GM12878 (cell line): ENCODE measurements at regions not wholly inside any gene's neighbourhood (a gene's known extent, or its start where the extent isn't known, plus 50 kb on each side); places are given as distances from the start of the nearest gene placed in this dataset.

ENCODE experiments used
- ATAC-seq: fragments of 200-7000 bp; cut with Tn5 transposase; 3 replicates; pipeline ENCODE4 v1.9.1; 2020; ENCODE audit warnings: mild to moderate bottlenecking, moderate library complexity
- BruUV-seq: library from RNA; stranded (reverse); fragments of 400-500 nt; replicated peaks from 2 replicates; lab custom pipeline; 2021; lab: Mats Ljungman, UMichigan
- CTCF ChIA-PET: fragments of 300-600 bp; sonication (Branson Sonifier 250); formaldehyde crosslinking; extraction: SDS; loops from one replicate; lab custom pipeline; 2021; ENCODE audit warnings: inconsistent platforms; lab: Yijun Ruan, JAX
- POLR2A ChIA-PET: fragments of 350-600 bp; formaldehyde crosslinking; extraction: SDS; loops from one replicate; lab custom pipeline; 2021; ENCODE audit warnings: inconsistent platforms; lab: Charles Lee
- RAD21 ChIA-PET: fragments of 300-600 bp; sonication (Branson Sonifier 250); formaldehyde crosslinking; loops from one replicate; lab custom pipeline; 2023; ENCODE audit warnings: antibody characterized with exemption; ENCODE audit not compliant: unreplicated experiment; lab: Charles Lee
- SMC1A ChIA-PET: fragments of 300-600 bp; sonication (Branson Sonifier 250); formaldehyde crosslinking; loops from one replicate; lab custom pipeline; 2023; ENCODE audit not compliant: unreplicated experiment, uncharacterized antibody; lab: Charles Lee
- DNase-seq: peaks from one replicate; pipeline ENCODE4 v3.0.0-alpha.2; 2011; ENCODE audit warnings: low read depth, low spot score
- FAIRE-seq: peaks from 3 replicates; lab custom pipeline; 2011; peaks lifted over from hg19 to GRCh38; lab: Jason Lieb, UNC
- H2AFZ ChIP-seq: 2 replicates; pipeline ENCODE4 v1.6.0; 2011; ENCODE audit warnings: low read depth, low read length, control low read depth; ENCODE audit not compliant: control insufficient read depth
- H3K27ac ChIP-seq: 2 replicates; pipeline ENCODE4 v1.5.1; 2011; ENCODE audit warnings: control low read depth; ENCODE audit not compliant: control insufficient read depth, insufficient read depth
- H3K27me3 ChIP-seq, 2 experiments: replicated peaks in 1 of 2; 2 replicates each; pipeline versions ENCODE4 v1.6.0 to v1.6.1; 2011; ENCODE audit warnings: low read length in 1 of 2; ENCODE audit not compliant: control insufficient read depth in 2 of 2, insufficient read depth in 2 of 2
- H3K36me3 ChIP-seq, 2 experiments: 2 replicates each; pipeline ENCODE4 v1.5.1; 2011; ENCODE audit warnings: low read length in 1 of 2; ENCODE audit not compliant: control insufficient read depth in 2 of 2, insufficient read depth in 2 of 2
- H3K4me1 ChIP-seq: 2 replicates; pipeline ENCODE4 v1.6.1; 2011; ENCODE audit warnings: mild to moderate bottlenecking, low read length, moderate library complexity, mixed read lengths; ENCODE audit not compliant: control insufficient read depth, insufficient read depth
- H3K4me2 ChIP-seq: 2 replicates; pipeline ENCODE4 v1.6.0; 2011; ENCODE audit warnings: control low read depth; ENCODE audit not compliant: control insufficient read depth, insufficient read depth
- H3K4me3 ChIP-seq: fragments of 200-600 bp; sonication (generic); 2 replicates; pipeline ENCODE4 v1.5.1; 2016
- H3K79me2 ChIP-seq: 2 replicates; pipeline ENCODE4 v1.6.0; 2011; ENCODE audit warnings: low read length; ENCODE audit not compliant: control insufficient read depth, insufficient read depth
- H3K9ac ChIP-seq: 2 replicates; pipeline ENCODE4 v1.8.0; 2011; ENCODE audit warnings: low read length, control low read depth, mixed read lengths; ENCODE audit not compliant: control insufficient read depth, insufficient read depth
- H3K9me3 ChIP-seq: replicated peaks from 3 replicates; pipeline ENCODE4 v1.5.1; 2011; ENCODE audit warnings: mild to moderate bottlenecking, low read length; ENCODE audit not compliant: control insufficient read depth, insufficient read depth
- H4K20me1 ChIP-seq: 2 replicates; pipeline ENCODE4 v1.6.0; 2011; ENCODE audit not compliant: control insufficient read depth, insufficient read depth
- ASH2L ChIP-seq: fragments of 300-600, 200-600 bp; sonication (generic); IDR thresholded peaks from 2 replicates; pipeline ENCODE4 v1.6.1; 2017; ENCODE audit warnings: low read depth, mild to moderate bottlenecking, borderline replicate concordance
- BMI1 ChIP-seq: fragments of 450-650 bp; IDR thresholded peaks from 2 replicates; pipeline ENCODE4 v1.6.1; 2016; ENCODE audit warnings: mild to moderate bottlenecking, moderate library complexity, borderline replicate concordance
- EP300 ChIP-seq, 2 experiments: fragments of 150-350 bp in 1 of 2; IDR thresholded peaks; 2 replicates each; pipeline ENCODE4 v1.6.1; 2011 to 2012; ENCODE audit warnings: low read depth in 2 of 2, low read length in 2 of 2, borderline replicate concordance in 1 of 2, improper control_type of control experiment in 1 of 2, inconsistent platforms in 1 of 2; ENCODE audit not compliant: control insufficient read depth in 1 of 2
- HDAC2 ChIP-seq: fragments of 200-600 bp; sonication (generic); IDR thresholded peaks from 2 replicates; pipeline ENCODE4 v1.6.1; 2017
- IKZF2 ChIP-seq, 2 experiments: fragments of 450-650 bp; IDR thresholded peaks; 2 replicates each; pipeline ENCODE4 v1.6.1; 2017; ENCODE audit warnings: mild to moderate bottlenecking in 2 of 2, moderate library complexity in 2 of 2
- MEF2A ChIP-seq: IDR thresholded peaks from 2 replicates; pipeline ENCODE4 v1.6.1; 2011; ENCODE audit warnings: low read depth, mild to moderate bottlenecking, low read length, moderate library complexity; ENCODE audit not compliant: insufficient read depth
- MTA2 ChIP-seq: fragments of 450-650 bp; IDR thresholded peaks from 2 replicates; pipeline ENCODE4 v1.6.1; 2016; ENCODE audit warnings: low read depth, mild to moderate bottlenecking, moderate library complexity
- NBN ChIP-seq: fragments of 450-650 bp; IDR thresholded peaks from 2 replicates; pipeline ENCODE4 v1.6.1; 2016
- NFXL1 ChIP-seq: fragments of 450-650 bp; IDR thresholded peaks from 2 replicates; pipeline ENCODE4 v1.6.1; 2017; ENCODE audit warnings: antibody characterized with exemption, mild to moderate bottlenecking, borderline replicate concordance
- NKRF ChIP-seq: fragments of 450-650 bp; conservative IDR thresholded peaks from 2 replicates; pipeline ENCODE4 v1.6.1; 2017; ENCODE audit warnings: mild to moderate bottlenecking, moderate library complexity
- SIX5 ChIP-seq: IDR thresholded peaks from 2 replicates; pipeline ENCODE4 v1.6.1; 2011; ENCODE audit warnings: mild to moderate bottlenecking, low read depth, low read length, moderate library complexity; ENCODE audit not compliant: severe bottlenecking
- SP1 ChIP-seq: IDR thresholded peaks from one replicate; pipeline ENCODE4 v1.6.1; 2011; ENCODE audit warnings: low read depth, low read length
- TCF7 ChIP-seq: IDR thresholded peaks from 2 replicates; pipeline ENCODE4 v1.6.1; 2014; ENCODE audit warnings: antibody characterized with exemption, borderline replicate concordance
- ZNF384 ChIP-seq: IDR thresholded peaks from 2 replicates; pipeline ENCODE4 v1.6.1; 2012; ENCODE audit warnings: low read depth, mild to moderate bottlenecking, low read length, improper control_type of control experiment, borderline replicate concordance
- WGBS: methylation state at CpG from one replicate; pipeline ENCODE4 v1.1.6; 2016; ENCODE audit warnings: low lambda C conversion rate; ENCODE audit not compliant: insufficient replicate concordance, insufficient coverage; ENCODE audit errors: missing lambda C conversion rate; 5-methylcytosine and 5-hydroxymethylcytosine counted together
- in situ Hi-C: fragments of 300-500 bp; cut with MboI; formaldehyde crosslinking; loops from 9 replicates; pipeline ENCODE4 v1.14.3; 2018; ENCODE audit warnings: mixed read lengths
- intact Hi-C: fragments of 100-400 bp; cut with micrococcal nuclease; formaldehyde crosslinking; loops from one replicate; pipeline ENCODE4 v1.14.2; 2022; ENCODE audit not compliant: unreplicated experiment
- TF ChIP-seq, protein P1 (sequence below): IDR thresholded peaks from 2 replicates; pipeline ENCODE4 v1.6.1; 2012; ENCODE audit warnings: low read depth, low read length, improper control_type of control experiment
- TF ChIP-seq, protein P2 (sequence below): fragments of 450-650 bp; IDR thresholded peaks from 2 replicates; pipeline ENCODE4 v1.6.1; 2018; ENCODE audit warnings: borderline replicate concordance, mild to moderate bottlenecking; ENCODE audit not compliant: partially characterized antibody
- TF ChIP-seq, protein P3 (sequence below): fragments of 450-650 bp; IDR thresholded peaks from 2 replicates; pipeline ENCODE4 v1.6.1; 2017; ENCODE audit warnings: mild to moderate bottlenecking

DNA sequence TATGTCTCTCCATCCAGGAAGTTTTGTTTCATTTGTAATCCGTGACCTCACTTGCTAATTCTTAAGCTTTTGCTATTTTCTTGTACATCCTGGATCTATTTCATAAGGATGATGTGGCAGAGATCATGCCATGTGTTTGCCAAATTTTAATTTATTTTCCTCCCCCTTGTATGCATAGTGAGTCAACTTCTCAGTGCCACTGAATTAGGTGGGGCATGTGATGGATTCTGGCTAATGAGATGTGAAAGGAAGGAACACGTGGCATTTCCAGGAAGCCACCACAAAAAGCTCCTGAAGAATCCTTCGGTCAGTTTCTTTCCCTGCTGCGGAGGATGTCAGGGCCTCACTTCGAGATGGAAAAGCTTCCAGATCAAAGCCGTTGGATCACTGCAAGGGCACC, 86.2 kb upstream of the PRL start (continued):
- TF ChIP-seq, protein P1, sequence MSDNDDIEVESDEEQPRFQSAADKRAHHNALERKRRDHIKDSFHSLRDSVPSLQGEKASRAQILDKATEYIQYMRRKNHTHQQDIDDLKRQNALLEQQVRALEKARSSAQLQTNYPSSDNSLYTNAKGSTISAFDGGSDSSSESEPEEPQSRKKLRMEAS, result no peak
- TF ChIP-seq ZNF384 (no peak), NKRF (no peak), SIX5 (no peak)
- TF ChIP-seq, protein P2, sequence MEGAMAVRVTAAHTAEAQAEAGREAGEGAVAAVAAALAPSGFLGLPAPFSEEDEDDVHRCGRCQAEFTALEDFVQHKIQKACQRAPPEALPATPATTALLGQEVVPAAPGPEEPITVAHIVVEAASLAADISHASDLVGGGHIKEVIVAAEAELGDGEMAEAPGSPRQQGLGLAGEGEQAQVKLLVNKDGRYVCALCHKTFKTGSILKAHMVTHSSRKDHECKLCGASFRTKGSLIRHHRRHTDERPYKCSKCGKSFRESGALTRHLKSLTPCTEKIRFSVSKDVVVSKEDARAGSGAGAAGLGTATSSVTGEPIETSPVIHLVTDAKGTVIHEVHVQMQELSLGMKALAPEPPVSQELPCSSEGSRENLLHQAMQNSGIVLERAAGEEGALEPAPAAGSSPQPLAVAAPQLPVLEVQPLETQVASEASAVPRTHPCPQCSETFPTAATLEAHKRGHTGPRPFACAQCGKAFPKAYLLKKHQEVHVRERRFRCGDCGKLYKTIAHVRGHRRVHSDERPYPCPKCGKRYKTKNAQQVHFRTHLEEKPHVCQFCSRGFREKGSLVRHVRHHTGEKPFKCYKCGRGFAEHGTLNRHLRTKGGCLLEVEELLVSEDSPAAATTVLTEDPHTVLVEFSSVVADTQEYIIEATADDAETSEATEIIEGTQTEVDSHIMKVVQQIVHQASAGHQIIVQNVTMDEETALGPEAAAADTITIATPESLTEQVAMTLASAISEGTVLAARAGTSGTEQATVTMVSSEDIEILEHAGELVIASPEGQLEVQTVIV, result no peak

- Histone ChIP-seq H3K9ac (no peak overlapping the region), H2AFZ (no peak overlapping the region), H3K36me3 (no peaks in the 10 kb centered on the region), H3K79me2 (no peaks in the 10 kb centered on the region), H4K20me1 (no peaks in the 10 kb centered on the region), H3K4me3 (no peak overlapping the region), H3K27ac (no peak overlapping the region), H3K4me2 (no peak overlapping the region), H3K27me3 (no peaks in the 10 kb centered on the region), H3K4me1 (no peaks in the 10 kb centered on the region; the same call in 1 of the 2 replicates), H3K9me3 (no peaks in the 10 kb centered on the region; the same call in 2 of the 3 replicates)
- SMC1A ChIA-PET, result no interaction called here
- DNase-seq (no peak), ATAC-seq (no peak), FAIRE-seq (no peak)
- RAD21 ChIA-PET, result no interaction called here
- 55% methylated on average over 8 of the region's 8 CpGs for WGBS
- in situ Hi-C loops (no loop called here), intact Hi-C loops (no loop called here)
- CTCF ChIA-PET, result no interaction called here
- POLR2A ChIA-PET, result no interaction called here
- no TSS peak for BruUV-seq
- TF ChIP-seq EP300 (IDR thresholded peaks at IDR 0.05; ENCODE audit: borderline replicate concordance in 1 of 2, control insufficient read depth in 1 of 2, low read depth in 2 of 2, low read length in 2 of 2), result no peak
- no peak for TF ChIP-seq MEF2A
- no peak for TF ChIP-seq HDAC2
- TF ChIP-seq BMI1, result no peak
- TF ChIP-seq ASH2L, result no peak
- no peak for TF ChIP-seq NBN
- no peak for TF ChIP-seq MTA2
- no peak for TF ChIP-seq TCF7
- TF ChIP-seq NFXL1, result no peak
- TF ChIP-seq IKZF2 (IDR thresholded peaks at IDR 0.05), result no peak
- no peak for TF ChIP-seq SP1
- TF ChIP-seq, protein P3, sequence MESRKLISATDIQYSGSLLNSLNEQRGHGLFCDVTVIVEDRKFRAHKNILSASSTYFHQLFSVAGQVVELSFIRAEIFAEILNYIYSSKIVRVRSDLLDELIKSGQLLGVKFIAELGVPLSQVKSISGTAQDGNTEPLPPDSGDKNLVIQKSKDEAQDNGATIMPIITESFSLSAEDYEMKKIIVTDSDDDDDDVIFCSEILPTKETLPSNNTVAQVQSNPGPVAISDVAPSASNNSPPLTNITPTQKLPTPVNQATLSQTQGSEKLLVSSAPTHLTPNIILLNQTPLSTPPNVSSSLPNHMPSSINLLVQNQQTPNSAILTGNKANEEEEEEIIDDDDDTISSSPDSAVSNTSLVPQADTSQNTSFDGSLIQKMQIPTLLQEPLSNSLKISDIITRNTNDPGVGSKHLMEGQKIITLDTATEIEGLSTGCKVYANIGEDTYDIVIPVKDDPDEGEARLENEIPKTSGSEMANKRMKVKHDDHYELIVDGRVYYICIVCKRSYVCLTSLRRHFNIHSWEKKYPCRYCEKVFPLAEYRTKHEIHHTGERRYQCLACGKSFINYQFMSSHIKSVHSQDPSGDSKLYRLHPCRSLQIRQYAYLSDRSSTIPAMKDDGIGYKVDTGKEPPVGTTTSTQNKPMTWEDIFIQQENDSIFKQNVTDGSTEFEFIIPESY, result no peak
Measured at GRCh38 chr6:22392711-22393110, 95.9 kb upstream of the PRL start.
